MCF 10A (cell line): ENCODE measurements at regions not wholly inside any gene's neighbourhood (a gene's known extent, or its start where the extent isn't known, plus 50 kb on each side); places are given as distances from the start of the nearest gene placed in this dataset.
"Not testable (repeated sequence)": the region's sequence is repeated elsewhere in the genome, so short reads cannot be mapped to it uniquely, and the experiment has no call there.

Source experiments
- BruUV-seq: library from RNA; stranded (reverse); fragments of 400-500 nt; replicated peaks from 2 replicates; lab custom pipeline; 2021; lab: Mats Ljungman, UMichigan
- CTCF ChIA-PET: fragments of 300-600 bp; sonication (Branson Sonifier 250); formaldehyde crosslinking; extraction: SDS; loops from one replicate; lab custom pipeline; 2021; ENCODE audit warnings: antibody characterized with exemption, inconsistent platforms; lab: Yijun Ruan, JAX
- POLR2A ChIA-PET: fragments of 300-600, 350-650 bp; sonication (Branson Sonifier 250); formaldehyde crosslinking; extraction: SDS; loops from one replicate; lab custom pipeline; 2020; ENCODE audit warnings: antibody characterized with exemption, inconsistent platforms; lab: Yijun Ruan, JAX
- DNase-seq: peaks from one replicate; pipeline ENCODE4 v3.0.0-alpha.2; 2018; ENCODE audit not compliant: unreplicated experiment
- H3K27ac Mint-ChIP-seq: one replicate; pipeline ENCODE4 v1.8.0; 2022; ENCODE audit warnings: mild to moderate bottlenecking, low read depth, mixed read lengths; ENCODE audit not compliant: unreplicated experiment
- H3K27me3 Mint-ChIP-seq: one replicate; pipeline ENCODE4 v1.8.0; 2022; ENCODE audit warnings: mixed read lengths; ENCODE audit not compliant: insufficient read depth, unreplicated experiment
- H3K36me3 Mint-ChIP-seq: one replicate; pipeline ENCODE4 v1.8.0; 2022; ENCODE audit warnings: mild to moderate bottlenecking, moderate library complexity, mixed read lengths; ENCODE audit not compliant: insufficient read depth, unreplicated experiment
- H3K4me1 Mint-ChIP-seq: one replicate; pipeline ENCODE4 v1.8.0; 2022; ENCODE audit warnings: mixed read lengths; ENCODE audit not compliant: insufficient read depth, unreplicated experiment
- H3K4me3 Mint-ChIP-seq: one replicate; pipeline ENCODE4 v1.8.0; 2022; ENCODE audit warnings: mild to moderate bottlenecking, moderate library complexity, mixed read lengths; ENCODE audit not compliant: unreplicated experiment
- H3K9me3 Mint-ChIP-seq: one replicate; pipeline ENCODE4 v1.8.0; 2022; ENCODE audit warnings: mixed read lengths; ENCODE audit not compliant: unreplicated experiment
- intact Hi-C: fragments of 100-400 bp; cut with micrococcal nuclease; formaldehyde crosslinking; loops from 2 replicates; pipeline ENCODE4 v1.14.1; 2022
- TF ChIP-seq, protein P1 (sequence below): fragments of 200-600 bp; IDR thresholded peaks from one replicate; pipeline ENCODE4 v1.8.0; 2022; ENCODE audit warnings: antibody characterized with exemption, mild to moderate bottlenecking; ENCODE audit not compliant: unreplicated experiment

DNA sequence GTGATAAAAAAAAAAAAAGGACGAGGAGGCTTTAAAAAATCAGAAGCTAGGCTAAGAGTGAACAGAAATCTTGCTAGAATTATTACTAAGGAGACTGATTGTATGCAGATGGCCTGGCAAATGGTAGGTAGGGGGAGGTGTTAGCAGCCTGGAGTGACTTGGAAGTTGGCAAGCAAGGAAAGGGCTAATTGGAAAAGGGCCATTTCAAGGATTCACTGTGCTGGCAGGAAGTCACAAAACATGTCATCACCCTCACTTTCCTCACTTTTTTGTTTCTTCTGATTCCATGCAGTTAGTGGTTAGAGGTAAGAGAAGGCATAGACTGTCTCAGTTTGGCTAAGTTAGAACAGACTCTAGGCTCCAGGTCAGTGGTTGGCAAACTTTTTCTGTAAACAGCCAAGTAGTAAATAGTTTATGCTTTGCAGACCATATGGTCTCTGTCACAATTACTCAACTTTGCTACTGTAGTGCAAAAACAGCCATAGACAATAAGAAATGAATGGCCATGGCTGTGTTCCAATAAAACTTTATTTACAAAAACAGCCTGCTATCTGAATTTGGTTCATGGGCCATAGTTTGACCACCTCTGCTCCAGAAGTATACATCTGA is 646.5 kb upstream of the ACTRT1 start:
- BruUV-seq = no TSS peak
- Mint-ChIP-seq H3K4me1 (no peaks in the 10 kb centered on the region), H3K9me3 (peaks cover 10% of the 10 kb centered on the region), H3K27me3 (no peaks in the 10 kb centered on the region), H3K27ac (no peak overlapping the region), H3K36me3 (no peaks in the 10 kb centered on the region), H3K4me3 (no peak overlapping the region)
- peak; percentile 20 for DNase-seq
- ChIA-PET POLR2A (no interaction called here), CTCF (no interaction called here)
- intact Hi-C loops = no loop called here
- TF ChIP-seq, protein P1, sequence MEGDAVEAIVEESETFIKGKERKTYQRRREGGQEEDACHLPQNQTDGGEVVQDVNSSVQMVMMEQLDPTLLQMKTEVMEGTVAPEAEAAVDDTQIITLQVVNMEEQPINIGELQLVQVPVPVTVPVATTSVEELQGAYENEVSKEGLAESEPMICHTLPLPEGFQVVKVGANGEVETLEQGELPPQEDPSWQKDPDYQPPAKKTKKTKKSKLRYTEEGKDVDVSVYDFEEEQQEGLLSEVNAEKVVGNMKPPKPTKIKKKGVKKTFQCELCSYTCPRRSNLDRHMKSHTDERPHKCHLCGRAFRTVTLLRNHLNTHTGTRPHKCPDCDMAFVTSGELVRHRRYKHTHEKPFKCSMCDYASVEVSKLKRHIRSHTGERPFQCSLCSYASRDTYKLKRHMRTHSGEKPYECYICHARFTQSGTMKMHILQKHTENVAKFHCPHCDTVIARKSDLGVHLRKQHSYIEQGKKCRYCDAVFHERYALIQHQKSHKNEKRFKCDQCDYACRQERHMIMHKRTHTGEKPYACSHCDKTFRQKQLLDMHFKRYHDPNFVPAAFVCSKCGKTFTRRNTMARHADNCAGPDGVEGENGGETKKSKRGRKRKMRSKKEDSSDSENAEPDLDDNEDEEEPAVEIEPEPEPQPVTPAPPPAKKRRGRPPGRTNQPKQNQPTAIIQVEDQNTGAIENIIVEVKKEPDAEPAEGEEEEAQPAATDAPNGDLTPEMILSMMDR = no peak

DNA sequence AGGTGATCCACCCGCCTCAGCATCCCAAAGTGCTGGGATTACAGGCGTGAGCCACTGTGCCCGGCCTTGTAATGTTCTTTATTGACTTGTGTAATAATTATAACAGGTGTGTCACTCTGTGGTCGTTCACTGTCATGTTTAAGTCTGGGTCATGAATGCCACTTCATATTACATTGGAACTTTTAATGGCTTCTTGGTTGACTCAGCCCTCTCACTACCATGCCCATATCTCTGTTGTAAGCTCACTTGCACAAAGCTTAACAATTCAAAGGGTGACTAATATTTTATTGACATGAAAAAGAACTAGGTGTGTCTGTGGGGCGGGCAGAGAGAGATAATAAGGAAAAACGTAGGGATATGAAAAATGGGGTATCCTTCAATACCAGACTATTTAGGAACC is 639.7 kb upstream of the ACTRT1 start:
- intact Hi-C loops = no loop called here
- Mint-ChIP-seq H3K4me3 (no peak overlapping the region), H3K27ac (no peak overlapping the region), H3K36me3 (no peaks in the 10 kb centered on the region), H3K9me3 (peaks cover 10% of the 10 kb centered on the region), H3K27me3 (no peaks in the 10 kb centered on the region), H3K4me1 (no peaks in the 10 kb centered on the region)
- POLR2A ChIA-PET = no interaction called here
- TF ChIP-seq, protein P1 = no peak
- CTCF ChIA-PET = interaction anchor here (0.6 kb wide), 2 partner anchors 90 to 353 kb away, joined by 3 to 4 read pairs; no protein-coding TSS in a partner anchor
- DNase-seq = peak; percentile 0
- no TSS peak for BruUV-seq

DNA sequence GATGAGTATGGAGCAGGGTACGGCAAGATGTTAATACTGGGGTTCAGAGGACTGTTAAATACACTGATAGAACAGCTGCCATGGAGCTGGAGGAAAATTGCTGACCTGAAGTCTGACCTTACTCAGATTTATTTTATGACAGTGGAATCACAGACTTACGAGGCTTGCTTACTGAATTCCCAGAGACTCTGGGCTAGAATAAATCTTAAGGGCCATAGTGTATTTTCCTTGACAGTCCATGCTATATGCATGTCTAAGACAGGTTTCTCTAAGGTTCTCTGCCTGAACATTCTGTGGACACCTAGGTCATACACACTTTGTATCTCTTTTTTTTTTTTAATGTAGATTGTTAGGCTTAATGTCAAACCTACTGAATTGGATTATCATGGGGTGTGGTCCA is 633.2 kb upstream of the ACTRT1 start:
- no peak for DNase-seq
- TF ChIP-seq, protein P1 = no peak
- CTCF ChIA-PET = no interaction called here
- peaks cover 4% of the 10 kb centered on the region for H3K9me3 Mint-ChIP-seq
- no peaks in the 10 kb centered on the region for H3K4me1 Mint-ChIP-seq
- H3K27me3 Mint-ChIP-seq = no peaks in the 10 kb centered on the region
- H3K27ac Mint-ChIP-seq = no peak overlapping the region
- no peaks in the 10 kb centered on the region for H3K36me3 Mint-ChIP-seq
- intact Hi-C loops = no loop called here
- POLR2A ChIA-PET = no interaction called here
- BruUV-seq = no TSS peak
- no peak overlapping the region for H3K4me3 Mint-ChIP-seq

DNA sequence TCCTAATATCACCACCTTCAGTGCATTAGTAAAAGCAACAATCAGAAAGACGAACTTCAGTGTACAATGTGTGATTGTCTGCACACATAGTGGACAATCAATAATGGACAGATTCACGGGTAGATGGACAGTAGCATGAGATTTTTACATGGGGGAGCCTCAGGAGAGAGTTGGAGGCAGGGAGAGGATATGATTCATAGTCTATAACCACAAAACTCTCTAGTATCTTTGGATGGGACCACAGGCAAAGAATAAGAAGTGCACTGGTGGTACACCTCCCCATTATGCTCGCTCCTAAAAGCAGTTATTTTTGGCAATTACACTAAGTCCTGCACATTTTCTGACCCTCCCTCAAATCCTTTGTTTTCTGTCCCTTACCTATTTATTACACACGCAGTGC is 624.4 kb upstream of the ACTRT1 start:
- no peaks in the 10 kb centered on the region for H3K27me3 Mint-ChIP-seq
- peaks cover 6% of the 10 kb centered on the region for H3K4me1 Mint-ChIP-seq
- peak; percentile 9 for DNase-seq
- H3K36me3 Mint-ChIP-seq = no peaks in the 10 kb centered on the region
- intact Hi-C loops = no loop called here
- no peak overlapping the region for H3K27ac Mint-ChIP-seq
- no TSS peak for BruUV-seq
- H3K9me3 Mint-ChIP-seq = no peaks in the 10 kb centered on the region
- TF ChIP-seq, protein P1 = no peak
- POLR2A ChIA-PET = no interaction called here
- CTCF ChIA-PET = interaction anchor here (0.6 kb wide), 1 partner anchor 637 kb away, joined by 3 read pairs; no protein-coding TSS in a partner anchor
- H3K4me3 Mint-ChIP-seq = no peak overlapping the region

DNA sequence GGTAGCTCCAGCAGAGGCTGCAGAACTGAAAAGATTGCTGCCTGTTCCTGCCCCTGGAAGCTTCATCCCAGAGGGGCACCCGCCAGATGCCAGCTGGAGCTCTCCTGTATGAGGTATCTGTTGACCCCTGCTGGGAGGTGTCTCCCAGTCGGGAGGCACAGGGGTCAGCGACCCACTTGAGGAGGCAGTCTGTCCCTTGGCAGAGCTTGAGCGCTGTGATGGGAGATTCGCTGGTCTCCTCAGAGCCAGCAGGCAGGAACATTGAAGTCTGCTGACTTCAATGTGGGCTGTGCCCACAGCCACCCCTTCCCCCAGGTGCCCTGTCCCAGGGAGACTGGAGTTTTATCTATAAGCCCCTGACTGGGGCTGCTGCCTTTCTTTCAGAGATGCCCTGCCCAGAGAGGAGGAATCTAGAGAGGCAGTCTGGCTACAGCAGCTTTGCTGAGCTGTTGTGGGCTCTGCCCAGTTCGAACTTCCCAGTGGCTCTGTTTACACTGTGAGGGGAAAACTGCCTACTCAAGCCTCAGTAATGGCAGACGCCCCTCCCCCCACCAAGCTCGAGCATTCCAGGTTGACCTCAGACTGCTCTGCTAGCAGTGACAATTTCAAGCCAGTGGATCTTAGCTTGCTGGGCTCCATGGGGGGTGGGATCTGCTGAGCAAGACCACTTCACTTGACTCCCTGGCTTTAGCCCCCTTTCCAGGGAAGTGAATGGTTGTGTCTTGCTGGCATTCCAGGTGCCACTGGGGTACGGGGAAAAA is 622.3 kb upstream of the ACTRT1 start:
- H3K4me1 Mint-ChIP-seq, H3K36me3 Mint-ChIP-seq, H3K27ac Mint-ChIP-seq, H3K9me3 Mint-ChIP-seq, DNase-seq, BruUV-seq, intact Hi-C loops, H3K4me3 Mint-ChIP-seq, POLR2A ChIA-PET, CTCF ChIA-PET, H3K27me3 Mint-ChIP-seq: not testable (repeated sequence)
